ENCODE measurements at regions not wholly inside any gene's neighbourhood (a gene's known extent, or its start where the extent isn't known, plus 50 kb on each side); places are given as distances from the start of the nearest gene placed in this dataset.

DNA sequence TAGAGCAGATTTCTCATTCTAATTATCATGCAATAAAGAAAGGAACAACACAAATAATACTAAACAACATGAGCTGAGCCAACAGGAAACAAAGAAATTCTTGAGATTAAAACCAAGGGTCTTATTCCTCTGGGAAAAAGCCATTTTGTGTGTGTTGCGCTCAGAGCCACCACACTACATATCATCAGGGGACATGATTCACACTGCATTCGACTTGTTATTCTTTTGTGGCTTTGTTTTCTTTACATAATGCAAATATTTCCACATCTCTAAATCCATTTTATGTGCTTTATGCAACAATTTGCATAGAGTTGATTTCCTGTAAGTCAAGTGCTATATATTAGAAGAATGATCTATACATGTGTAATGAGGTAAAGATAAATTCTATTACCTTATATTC, 719.6 kb downstream of the TBC1D32 start:
- no peak for DNase-seq

DNA sequence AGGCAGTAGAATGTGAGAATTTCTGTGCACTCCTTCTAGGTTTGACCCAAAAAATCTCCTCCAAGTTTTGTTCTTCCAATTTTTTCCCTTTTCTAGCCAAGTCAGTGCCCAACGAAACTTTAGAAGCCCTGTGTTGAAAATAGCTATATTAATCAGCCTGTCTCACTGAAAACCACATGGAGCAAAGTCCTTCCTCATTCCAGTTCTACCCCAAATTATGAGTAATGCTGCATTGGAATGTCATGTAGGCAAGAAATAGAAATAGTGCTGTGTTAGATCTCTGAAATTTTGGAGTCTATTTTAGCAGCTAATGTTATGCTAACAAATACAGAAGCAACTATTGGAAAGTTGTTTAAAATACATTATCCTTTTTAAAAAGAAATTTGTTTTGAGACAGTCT, 725.5 kb downstream of the TBC1D32 start:
- DNase-seq = no peak

DNA sequence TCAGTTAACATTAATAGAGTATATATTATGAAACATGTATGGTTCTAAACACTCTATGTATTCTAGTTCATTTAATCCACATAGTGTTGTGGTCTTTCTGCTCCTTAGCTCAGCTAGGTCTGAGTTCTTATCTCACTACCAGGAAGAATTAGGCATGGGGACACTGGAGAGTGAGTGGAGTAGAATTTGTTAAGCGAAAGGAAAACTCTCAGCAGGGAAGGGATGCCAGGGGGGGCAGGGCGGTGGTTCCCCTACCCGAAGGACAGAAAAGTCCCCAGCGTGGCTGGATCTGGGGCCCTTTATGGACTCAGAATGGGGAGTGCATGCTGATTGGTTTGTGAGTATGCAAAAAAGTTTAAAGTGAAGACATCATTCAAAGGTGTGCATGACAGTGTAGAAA, 727.5 kb downstream of the TBC1D32 start:
- no peak for DNase-seq

DNA sequence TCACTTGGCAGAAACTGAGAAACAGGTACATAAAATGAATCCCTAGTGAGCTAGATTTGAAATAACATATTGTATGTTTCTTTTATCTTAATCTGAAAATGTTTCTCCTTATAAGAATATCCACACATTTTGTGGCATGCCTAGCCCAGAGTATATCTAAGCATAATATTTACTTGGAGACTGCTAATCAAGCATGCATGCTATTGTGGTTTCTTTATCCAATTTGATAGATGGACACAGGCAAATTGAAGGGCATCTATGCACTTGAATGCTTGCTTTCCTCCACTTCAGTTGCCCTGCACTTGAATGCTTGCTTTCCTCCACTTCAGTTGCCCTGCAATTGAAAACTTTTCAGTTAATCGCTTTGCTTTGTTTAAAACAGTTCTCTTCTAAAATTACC, 729.8 kb downstream of the TBC1D32 start:
- DNase-seq = no peak

DNA sequence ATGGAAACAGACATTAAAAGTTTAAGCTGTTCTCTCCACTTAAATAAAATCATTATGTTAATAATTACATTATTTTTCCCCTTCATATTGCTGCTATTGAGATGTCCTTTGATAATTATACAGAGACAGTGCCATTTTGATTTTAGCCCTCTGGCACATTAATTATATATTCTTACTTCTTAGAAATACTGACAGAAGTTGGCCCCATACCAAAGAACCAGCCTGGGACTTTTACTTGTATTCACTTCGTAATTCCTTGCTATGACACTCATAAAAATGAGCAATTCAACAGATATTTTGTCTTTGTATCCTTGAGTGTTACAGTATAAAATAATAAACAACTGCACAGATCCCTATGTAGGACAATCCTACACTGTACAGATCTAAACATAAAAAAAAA, 743.7 kb downstream of the TBC1D32 start:
- no peak for DNase-seq

DNA sequence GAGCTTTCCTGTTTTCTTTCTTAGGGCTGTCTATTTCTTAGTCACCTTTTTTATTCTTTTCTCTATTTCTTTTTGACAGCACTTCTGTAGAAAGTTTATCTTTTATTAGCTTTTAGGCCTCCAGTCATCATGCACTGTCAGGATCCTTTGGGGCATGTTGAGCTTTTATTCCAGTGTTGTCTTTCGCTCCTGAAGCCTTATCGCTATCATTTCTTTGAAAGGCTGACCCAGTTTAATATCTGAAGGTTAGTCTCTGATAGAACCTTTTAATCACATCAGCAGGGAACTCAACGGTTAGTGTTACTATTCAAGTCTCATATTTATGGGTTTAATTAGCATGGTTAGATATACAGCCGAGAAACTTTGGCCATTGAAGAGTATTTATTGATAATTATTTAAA, 745.9 kb downstream of the TBC1D32 start:
- no peak for DNase-seq

DNA sequence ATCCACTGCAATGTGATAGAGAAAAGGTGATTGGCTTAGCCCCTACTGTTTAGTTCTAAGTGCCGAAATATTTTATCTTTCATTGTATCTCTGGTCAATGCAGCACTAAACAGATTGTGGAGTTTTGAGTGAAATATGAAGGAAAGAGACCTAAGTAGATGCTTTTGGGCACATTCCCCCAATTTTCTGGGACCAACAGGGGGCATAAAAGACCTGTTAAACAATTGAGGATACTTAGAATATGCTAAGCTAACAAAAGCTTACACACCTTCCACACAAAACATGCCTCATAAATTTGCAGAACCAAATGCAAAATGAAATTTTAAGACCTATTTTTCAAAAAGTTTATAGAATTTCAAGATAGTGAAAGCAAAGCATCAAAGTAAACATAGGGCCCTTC, 746.9 kb downstream of the TBC1D32 start:
- no peak for DNase-seq

DNA sequence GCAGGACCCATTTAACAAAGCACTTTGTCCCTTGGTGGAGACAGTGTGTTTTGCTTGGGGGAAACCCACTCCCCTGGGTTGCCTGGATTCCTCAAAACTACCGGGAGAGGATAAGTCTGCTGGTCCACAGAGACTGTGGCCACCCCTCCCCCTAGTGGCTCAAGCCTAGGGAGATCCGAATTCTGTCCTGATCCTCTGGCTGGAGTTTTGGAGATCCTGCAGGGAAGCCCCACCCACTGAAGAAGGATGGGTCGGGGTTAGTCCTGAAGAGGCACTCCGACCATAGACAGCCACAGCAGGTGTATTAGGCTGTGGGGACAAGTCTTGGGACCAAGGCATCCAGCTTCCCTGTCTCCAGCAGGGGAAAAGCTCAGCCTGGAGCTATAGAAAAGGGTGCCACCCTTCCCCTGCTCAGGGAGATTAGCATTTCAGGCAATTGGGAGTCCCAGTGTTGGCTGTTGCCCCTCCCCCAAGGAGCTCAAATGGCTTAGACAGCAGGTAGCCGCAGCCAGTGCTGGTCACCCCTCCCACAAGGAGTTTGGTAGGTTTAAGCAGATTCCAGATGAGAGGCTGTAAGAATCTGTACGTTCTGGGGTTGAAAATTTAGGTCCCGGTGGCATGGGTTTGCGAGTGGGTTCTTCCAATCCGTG, 750.0 kb downstream of the TBC1D32 start:
- DNase-seq = no peak

DNA sequence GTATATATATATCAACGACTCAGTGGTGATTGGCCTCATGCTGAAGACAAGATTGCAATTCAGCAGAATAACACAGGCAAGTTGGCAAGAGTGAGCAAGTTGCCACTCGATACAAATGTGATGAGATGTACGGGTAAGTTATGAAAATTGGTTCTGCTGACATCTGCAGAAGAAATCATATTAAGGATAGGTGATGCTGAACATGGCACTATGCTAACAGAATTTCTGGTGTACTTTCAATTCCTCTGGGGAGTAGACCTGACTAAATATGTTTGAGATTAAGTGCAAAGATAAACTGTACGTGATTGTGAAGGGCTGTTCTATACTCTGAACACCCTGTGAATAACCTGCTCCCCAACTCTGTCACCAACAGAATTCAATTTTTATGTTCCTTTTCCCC, 758.2 kb downstream of the TBC1D32 start:
- DNase-seq = no peak

DNA sequence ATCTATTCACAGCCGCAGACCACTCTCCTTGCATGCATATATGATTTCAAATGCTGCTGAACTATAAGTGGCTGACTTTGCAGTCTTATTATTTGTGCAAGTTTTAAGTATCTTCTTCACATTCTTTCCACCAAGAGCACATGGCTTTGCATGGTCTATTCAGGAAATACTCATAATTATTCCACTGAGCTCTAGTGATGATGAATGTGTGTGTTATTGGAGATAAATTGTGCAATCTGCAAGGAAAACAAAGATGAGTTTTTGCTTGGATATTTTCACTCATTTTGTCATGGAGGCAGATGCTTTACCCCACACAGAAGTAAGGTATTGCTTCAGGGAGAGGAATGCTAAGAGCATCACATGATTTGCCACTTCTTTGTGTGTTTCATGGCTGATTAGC, 764.6 kb downstream of the TBC1D32 start:
- no peak for DNase-seq

DNA sequence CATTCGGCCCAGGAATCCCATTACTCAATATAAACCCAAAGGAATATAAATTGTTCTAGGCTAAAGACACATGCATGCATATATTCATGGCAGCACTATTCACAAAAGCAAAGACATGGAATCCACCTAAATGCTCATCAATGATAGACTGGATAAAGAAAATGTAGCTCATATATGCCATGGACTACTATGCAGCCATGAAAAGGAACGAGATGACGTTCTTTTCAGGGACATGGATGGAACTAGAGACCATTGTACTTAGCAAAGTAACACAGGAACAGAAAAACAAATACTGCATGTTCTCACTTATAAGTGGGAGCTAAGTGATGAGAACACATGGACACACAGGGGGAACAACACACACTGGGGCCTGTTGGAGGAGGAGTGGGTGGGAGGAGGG, 769.5 kb downstream of the TBC1D32 start:
- DNase-seq = no peak

DNA sequence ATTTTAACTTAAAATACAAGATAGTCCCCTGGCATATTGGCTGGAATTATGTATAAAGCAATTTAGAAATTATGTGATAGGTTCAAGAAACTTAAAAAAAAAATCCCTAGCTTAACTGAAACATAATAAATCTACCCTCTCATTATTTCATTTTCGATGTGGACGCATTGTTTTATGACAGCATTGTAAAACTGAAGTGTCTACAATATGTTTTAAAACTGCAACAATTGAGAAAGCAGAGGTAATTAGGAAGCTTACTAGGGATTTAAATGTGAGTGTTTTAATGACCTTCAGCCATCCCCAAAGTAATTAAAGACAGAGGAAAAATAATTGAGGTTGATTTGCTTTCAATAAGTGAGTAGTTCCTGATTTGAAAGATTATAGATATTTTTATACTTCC, 776.0 kb downstream of the TBC1D32 start:
- DNase-seq = no peak

DNA sequence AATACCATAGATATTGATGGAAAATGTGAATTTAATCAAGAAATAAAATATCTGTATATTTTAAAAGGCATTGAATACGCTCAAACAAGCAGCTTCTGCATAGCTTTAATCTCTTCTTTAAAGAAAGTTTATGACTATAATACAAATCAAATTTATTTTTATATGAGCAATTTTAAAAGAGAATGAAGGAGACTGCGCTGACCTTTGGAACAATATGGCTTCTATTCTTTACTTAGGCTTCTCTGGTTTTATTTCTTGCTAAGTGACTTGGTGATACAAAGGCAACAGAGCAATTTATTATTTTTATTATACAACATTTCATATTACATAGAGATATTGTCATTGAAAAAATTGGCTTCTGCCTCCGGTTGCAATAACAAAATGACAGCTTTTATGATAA, 776.7 kb downstream of the TBC1D32 start:
- no peak for DNase-seq

DNA sequence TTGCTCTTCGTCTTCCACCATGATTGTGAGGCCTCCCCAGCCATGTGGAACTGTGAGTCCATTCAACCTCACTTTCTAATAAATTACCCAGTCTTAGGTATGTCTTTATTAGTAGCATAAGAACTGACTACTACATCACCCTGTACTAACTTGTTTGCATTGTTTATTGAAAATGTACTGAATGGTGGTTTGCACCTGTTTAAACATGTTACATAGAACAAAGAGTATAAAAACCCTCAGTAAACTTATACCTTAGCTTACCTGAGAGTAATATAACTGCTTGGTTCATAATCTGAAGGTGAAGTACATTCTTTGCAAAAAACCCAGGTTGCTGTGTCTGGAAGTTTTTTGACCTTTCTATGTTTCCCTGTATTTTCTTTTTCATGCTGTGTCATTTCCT, 777.8 kb downstream of the TBC1D32 start:
- no peak for DNase-seq

DNA sequence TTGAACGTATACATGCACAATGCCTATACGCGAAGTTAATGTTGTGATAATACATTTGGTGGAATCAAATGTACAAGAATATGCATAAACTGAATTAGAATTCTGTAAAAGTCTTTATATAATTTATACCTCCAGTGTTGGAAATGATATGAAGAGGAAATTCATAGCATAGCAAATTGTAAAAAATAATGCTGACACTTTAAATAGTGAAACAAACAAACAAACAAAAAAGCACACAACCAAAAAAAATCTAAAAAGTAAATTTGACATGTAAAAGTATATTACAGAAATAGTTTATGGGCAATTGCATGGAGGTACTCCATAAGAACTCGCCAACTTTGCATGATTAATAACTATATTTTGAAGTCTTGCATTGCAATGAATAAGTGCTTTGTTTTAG, 780.9 kb downstream of the TBC1D32 start:
- no peak for DNase-seq

DNA sequence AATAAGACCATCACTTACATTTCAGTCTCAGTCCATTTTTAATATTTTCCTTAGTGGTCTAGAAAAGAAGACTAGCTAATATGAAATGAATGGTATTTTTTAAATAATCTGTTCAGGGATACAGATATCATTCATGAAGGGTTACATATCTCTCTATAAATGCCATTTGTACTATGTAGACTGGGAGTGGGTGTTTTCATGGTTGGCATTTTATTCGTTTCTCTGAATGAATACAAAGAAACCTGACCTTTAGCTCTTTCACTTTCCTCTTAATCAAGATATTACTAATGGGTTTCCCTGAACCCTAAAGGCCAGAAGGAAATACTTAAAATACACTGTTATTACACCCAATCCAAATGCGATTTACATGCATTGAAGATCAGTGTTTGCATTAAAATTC, 788.9 kb downstream of the TBC1D32 start:
- no peak for DNase-seq

DNA sequence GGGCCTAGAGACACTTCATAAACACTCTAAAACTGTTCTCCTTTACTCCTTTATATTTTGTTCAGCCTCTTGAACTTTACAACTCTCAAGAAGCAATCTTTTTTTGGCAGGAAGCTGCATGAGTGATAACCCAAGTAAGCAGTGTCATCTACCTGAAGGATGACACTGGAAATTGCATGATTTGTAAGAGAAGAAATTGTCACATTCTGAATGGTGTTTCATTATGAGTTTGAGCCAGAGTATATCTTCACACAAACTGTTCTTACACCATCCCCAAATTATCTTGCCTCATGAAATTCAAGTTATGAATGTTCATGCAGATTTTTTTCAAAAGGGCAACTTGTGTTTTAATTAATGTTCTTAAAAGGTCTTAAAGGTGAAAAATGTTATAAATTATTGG, 799.3 kb downstream of the TBC1D32 start:
- no peak for DNase-seq

DNA sequence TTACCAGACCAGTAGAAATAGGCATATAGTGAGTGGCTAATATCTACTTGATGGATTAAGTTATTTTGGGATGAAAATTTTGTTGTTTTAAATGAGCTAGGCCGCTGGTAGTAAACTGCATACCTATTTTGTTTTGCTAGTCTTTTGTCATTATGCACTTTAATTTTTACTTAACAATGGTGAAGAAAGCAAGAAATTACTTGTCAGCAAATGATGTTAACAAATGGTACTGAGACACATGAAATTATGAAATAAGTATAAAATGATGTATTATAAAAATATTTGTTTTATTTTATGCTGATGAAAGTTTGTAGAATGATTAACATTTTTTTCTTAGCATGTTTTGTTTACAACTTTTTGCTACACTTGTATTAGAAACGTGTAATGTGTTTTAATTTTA, 807.7 kb downstream of the TBC1D32 start:
- DNase-seq = no peak

DNA sequence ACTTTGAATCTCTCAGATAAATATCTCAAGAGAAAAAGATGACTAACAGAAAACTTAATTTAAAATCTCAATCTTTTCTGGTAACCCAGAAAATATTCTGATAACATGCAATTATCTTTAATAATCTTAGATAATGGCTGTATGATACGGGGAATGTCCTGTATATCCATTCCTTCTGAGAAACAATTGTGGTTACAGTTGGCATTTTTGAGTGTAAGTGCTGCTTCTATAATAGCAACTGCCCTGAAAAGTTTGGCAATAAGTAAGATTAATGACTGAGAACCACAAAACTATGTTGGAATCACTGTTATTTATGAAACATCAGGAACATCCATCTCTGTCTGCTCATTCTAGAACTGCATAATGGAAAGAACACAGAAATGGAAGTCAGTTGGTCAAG, 819.7 kb downstream of the TBC1D32 start:
- no peak for DNase-seq

DNA sequence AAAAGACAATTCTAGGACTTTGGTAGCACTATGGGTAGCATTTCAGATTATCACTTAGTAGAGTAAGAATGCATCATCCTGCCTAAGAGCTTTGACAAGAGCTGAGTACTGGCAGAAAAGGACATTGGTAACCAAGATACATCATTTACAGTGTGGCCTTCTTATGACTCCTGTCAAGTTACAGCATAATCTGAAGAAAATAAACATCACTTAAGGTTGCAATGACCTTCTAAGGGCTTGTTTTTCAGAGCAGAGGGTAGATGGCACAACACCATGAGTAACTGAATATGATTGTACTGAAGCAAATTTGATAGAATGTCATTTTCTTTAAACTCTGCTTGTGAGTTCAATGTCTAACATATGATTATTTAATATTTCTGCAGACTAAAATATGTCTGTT, 822.6 kb downstream of the TBC1D32 start:
- no peak for DNase-seq

DNA sequence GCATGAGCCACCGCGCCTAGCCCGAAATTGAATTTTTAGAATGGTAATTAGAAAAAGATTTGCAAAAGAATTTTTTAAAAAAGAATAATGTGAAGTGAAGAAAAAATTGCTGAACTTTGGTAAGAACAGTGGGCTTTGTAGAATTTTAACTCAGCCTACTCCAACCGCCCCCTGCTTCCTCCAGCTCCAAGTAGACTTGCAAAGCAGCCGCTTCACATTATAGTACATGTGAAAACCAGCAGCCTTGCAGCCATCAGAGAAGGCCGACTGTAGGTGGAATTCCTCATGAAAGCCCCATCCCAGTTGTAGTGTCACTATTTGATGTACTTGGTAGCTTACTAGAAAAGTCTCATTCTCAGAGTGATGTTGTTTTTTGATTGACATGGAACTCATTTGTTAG, 835.6 kb downstream of the TBC1D32 start:
- DNase-seq = no peak

DNA sequence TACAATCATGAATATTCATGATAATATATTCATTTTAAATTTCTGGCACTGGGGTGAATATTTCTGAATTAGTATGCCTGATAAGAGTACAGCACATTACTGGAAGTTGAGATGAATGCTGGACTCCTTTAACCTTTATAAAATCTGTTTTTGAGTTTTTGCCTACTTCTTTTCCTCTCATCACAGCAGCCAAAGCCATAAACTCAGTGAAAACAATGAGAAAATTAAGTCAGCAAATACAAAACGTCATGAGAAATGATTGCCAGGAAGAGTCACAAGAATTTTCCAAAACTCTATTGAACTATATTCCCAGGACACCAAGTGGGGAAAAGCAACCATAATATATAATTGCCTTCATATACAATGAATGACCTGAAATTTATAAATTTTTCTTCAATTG, 837.6 kb downstream of the TBC1D32 start:
- no peak for DNase-seq

DNA sequence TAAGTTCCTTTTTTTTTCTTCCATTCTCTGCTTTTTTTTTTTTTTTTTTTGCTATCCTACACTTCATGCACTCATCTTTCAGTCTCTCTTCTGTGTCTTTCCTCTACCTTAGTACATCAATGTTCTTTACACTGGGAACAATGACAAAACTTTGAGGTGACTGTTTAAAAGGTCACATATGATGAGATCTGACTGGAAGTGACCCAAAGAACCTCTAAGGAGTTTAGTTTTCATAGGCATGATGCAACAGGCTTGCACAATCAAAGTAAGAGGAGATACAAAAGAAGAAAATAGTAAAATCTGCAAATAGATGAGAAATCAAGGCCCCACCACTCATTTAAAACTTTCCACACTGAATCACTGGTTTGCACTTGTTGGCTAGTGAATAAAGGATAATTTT, 840.8 kb downstream of the TBC1D32 start:
- DNase-seq = no peak

DNA sequence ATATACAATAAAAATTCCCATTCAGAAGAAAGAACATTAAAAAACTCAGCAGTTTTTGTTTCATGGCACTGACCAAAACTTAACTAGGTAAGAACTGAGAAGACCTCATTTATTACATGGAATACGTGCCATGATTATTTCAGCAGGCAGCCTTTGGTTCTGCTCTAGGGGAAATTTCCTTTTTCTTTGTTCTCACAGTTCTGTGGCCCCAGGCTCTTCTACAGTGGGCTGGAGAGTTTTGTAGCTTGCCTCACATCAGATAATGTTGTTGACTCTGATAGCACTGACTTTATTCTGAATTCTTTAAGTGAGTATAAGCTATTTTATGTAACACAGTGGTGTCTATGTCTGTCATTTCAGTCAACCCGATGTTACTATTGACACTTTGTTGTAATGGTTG, 844.3 kb downstream of the TBC1D32 start:
- no peak for DNase-seq

DNA sequence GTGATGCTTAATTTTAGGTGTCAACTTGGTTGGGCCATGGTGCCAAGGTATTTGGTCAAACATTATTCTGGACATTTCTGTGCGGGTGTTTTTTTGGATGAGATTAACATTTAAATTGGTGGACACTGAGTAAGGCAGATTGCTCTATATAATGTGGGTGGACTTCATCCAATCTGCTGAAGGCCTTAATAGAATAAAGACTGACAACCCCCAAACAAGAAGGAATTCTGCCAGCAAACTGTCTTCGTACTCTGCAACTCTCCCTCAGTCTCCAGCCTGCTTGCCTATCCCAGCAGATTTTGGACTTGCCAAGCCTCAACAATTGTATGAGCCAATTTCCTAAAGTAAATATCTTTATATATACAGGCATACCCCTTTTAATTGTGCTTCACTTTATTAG, 850.1 kb downstream of the TBC1D32 start:
- no peak for DNase-seq

DNA sequence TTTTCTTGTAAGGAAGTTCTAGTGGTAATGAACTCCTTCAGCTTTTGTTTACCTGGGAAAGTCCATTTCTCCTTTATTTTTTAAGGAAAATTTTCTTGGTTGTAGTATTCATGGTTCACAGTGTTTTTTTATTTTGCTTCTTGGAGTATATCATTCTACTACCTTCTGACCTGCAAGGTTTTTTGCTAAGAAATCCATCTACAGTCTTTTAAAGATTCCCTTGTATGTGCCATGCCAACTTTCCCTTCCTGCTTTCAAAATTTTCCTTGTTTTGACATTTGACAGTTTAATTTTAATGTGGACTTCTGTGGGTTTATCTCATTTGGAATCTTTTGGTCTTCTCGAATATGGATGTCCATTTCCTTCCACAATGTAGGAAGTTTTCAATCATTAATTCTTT, 855.6 kb downstream of the TBC1D32 start:
- no peak for DNase-seq

Data from NCI-H446 (cell line).